Activated CD4-positive, alpha-beta T cell treated with anti-CD3 and anti-CD28 coated beads, Interleukin-2, Interleukin-4, amounts not matched to agents 100 ng/mL and 50 ng/mL, durations not matched to agents 16 hours and 8 hours (primary cell): ENCODE measurements at regions not wholly inside any gene's neighbourhood (a gene's known extent, or its start where the extent isn't known, plus 50 kb on each side); places are given as distances from the start of the nearest gene placed in this dataset.

ENCODE experiments used
- DNase-seq: peaks from one replicate; pipeline ENCODE4 v3.0.0-alpha.2; 2020; ENCODE audit warnings: low spot score

DNA sequence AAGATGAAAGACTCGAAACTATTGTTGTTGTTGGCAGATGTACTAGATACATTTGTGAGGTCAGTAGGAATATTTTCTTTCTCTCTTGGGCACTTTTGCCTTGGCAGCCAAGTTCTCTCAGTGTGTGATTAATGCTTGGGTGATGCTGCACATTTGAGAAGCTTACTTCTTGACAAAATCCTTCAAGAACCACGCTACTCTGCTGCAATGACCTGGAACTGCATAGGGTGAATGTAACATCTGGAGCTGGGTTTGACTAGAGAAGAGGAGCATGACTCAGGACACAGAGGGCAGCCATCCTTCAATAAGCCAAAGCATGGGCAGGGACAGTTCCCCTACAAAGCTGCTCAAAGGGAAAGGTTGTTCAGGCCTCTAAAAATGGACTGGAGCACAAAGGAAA is 75.5 kb upstream of the PUM3 start:
- DNase-seq: no peak

DNA sequence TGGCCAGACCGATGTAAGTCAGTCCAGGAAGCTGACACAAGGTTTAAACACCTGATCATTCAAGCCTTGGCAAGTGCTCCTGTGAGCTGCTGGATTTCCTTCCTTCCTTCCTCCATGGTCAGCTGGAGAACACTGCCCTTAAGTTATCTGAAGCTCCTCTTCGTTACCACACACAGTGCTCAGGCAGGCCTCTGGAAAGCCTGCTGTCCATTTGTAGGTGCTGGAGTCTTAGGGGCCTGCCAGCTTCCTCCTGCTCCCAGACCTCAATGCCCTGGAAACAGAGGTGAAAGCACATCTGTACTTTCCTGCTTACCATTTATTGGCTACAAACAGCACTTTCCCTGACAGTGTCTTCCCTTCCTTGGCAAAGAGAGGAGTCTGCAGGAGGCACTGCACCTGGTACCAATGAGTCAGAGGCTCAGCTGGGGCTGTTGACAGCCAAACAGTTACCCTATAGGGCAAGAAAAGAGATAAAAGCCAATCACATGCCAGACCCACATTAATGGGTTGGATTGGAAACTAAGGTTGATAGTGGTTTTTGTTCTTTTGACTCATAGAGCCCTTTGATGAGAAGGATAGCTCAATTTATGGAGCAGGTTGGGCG is 72.6 kb upstream of the PUM3 start:
- no peak for DNase-seq

DNA sequence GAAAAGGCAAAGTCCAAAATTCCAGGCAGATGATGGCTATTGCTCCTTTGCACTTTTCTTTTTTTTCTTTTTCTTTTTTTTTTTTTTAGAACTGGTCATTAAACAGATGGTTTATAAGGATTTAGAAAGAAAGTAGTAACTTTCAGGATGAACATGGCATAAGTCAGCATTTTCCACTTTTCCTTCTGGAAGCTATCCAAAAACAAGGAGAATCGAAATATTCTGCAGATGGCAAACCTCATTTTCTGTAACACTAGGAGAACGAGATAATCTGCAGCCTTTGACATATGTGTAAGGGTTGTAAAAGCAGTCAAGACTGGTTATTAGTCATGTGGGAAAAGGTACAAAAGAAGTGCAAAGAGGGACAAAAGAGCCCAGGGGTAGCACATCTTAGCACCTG is 69.1 kb upstream of the PUM3 start:
- no peak for DNase-seq

DNA sequence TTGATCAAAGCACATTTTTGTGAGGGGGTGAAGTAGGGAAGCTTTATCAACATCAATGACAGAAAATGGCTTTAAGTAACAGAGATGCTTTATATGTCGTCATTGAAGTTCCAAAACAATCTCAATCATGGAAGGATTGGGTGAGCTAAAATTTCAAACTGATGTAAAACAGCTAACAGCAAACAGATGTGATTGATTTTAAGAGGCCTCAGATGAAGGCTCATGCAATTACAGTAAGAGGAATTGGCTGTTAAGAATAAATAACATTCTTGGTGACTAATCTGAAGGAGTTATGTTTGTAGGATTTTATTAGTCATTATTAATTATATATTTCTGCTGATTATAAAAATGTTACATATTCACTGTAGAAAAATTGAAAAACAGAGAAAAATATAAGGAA is 63.5 kb upstream of the PUM3 start:
- no peak for DNase-seq

GRCh38 chr9:2904242-2904930 is 60.5 kb upstream of the PUM3 start:
- no peak for DNase-seq
